GM10266 (cell line): ENCODE measurements at regions not wholly inside any gene's neighbourhood (a gene's known extent, or its start where the extent isn't known, plus 50 kb on each side); places are given as distances from the start of the nearest gene placed in this dataset.

Experiments used
- DNase-seq: peaks from one replicate; pipeline ENCODE4 v3.0.0; 2012; ENCODE audit errors: extremely low spot score
- TF ChIP-seq, protein P1 (sequence below): IDR thresholded peaks from 2 replicates; pipeline ENCODE4 v1.5.1; 2012; ENCODE audit warnings: mild to moderate bottlenecking, low read depth; ENCODE audit not compliant: control insufficient read depth, insufficient read depth; ENCODE audit errors: missing control alignments

DNA sequence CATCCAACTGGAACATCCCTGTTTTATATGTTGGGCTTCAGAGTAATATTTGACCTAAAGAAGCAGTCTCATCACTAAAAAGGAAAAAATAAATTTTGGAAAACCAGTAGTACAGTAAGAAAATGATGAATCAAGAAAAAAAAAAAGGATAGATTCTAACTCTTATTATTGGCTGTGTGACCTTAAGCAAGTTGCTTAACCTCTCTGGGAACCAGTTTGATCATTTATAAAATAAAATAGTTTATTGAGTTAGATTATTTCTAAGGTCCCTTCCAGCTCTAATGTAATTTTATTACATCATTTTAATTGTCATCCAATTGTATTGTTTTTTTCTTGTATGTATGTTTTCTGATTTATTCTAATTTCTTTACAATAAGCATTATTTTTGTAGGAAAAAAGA, 127.0 kb downstream of the PRELID2 start:
- TF ChIP-seq, protein P1, sequence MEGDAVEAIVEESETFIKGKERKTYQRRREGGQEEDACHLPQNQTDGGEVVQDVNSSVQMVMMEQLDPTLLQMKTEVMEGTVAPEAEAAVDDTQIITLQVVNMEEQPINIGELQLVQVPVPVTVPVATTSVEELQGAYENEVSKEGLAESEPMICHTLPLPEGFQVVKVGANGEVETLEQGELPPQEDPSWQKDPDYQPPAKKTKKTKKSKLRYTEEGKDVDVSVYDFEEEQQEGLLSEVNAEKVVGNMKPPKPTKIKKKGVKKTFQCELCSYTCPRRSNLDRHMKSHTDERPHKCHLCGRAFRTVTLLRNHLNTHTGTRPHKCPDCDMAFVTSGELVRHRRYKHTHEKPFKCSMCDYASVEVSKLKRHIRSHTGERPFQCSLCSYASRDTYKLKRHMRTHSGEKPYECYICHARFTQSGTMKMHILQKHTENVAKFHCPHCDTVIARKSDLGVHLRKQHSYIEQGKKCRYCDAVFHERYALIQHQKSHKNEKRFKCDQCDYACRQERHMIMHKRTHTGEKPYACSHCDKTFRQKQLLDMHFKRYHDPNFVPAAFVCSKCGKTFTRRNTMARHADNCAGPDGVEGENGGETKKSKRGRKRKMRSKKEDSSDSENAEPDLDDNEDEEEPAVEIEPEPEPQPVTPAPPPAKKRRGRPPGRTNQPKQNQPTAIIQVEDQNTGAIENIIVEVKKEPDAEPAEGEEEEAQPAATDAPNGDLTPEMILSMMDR, result no peak
- no peak for DNase-seq

DNA sequence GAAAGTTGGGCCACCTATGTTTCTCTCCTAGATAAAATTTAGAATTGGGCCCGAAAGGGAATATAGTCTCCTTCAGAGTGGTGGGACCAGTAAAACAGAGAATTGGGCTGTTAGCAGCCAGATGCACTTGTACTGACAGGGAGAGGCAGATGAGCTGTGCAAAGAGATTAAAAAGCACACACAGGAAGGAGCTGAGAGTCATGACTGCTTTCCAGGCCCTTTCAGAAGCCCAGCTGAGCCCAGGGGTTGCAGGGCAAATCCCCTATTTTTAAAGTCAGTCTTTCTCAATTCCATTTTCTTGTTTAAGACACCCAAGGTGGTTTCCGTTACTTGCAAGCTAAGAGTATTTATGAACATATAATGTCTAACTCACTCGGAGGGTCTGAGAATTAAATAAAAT, 130.4 kb downstream of the PRELID2 start:
- no peak for DNase-seq
- TF ChIP-seq, protein P1, result no peak

DNA sequence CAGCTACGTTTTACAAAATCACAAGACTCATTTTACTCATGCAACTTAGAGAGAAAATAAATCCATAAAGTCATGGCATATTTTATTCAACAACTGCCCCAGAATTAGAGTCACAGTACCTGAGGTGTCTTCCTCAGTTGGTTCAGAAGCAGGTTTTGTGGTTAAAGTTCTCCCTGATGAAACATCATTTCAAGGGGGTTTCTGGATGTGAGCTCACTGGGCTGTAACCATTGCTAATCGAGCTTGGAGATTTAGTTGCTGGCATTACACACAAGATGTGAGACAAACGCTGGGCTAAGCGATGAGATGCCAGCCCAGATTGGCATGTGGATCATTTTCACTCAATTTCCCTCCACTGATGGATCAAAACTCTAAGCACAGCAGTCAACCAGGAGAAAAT, 131.3 kb downstream of the PRELID2 start:
- TF ChIP-seq, protein P1, result no peak
- no peak for DNase-seq

DNA sequence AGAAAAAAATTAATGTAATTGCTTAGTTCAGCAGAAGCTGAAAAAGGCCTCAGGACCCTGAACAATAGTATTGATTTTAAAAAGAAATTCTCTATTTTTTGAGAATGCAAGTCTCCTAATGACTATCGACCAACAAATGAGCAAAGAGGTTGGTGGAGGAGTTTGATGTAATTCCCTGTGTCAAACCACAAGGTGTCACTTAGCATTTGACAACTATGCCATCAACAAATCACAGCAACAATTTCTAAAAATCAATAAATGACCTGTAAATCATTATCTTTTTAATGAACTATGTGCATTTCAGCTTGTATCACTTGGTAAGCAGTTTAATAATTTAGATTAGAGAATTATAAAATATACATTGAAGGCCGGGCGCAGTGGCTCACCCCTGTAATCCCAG, 133.7 kb downstream of the PRELID2 start:
- TF ChIP-seq, protein P1, result no peak
- DNase-seq, result no peak

DNA sequence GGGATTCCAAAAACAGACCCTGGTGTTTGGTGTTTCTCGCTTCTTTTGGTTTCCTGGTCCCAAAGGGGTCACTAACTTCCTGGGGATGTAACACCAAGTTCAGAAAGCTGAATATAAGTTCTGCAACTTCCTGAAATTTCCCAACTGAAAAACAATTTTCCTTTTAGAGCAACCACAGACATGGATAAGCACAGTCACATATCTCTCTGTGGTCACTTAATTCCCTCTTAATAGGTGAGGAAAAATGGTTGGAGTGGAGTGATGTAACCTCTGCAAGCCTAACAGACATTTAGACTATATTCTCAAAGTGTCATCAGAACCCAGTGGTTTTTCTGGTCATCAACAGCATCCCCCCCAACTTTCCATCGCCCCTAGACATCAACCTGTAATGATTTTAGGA, 135.3 kb downstream of the PRELID2 start:
- no peak for DNase-seq
- TF ChIP-seq, protein P1, result no peak

DNA sequence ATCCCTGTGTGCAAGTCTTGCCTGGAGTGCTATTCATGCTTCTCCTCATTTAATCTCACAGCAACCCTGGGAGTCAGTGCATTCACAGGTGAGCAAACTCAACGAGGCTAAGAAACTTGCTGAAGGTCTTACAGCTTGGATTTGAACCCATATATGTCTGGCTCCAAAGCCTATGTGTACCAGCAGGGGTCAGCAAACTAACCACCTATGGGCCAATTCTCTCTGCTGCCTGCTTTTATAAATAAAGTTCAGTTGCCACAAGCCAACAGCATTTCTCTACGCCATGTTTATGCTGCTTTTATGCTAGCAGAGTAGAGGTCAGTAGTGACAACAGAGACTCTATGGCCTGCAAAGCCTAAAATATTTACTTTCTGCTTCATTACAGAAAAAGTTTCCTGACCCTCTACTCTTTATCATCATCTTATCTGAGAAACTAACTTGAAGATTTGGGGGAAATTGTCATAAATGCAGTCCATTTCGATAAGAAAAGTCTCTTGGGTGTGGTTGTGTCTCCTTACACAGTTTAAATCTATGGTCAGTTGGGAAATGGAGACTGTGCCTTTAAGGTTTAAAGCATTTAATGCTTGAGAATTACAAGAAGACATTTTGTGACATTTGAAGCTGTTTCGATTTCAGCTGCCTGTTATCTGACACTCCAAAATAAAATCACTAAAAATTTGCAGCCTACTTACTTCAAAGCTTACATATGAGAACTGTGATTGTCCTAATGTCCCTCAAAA, 137.7 kb downstream of the PRELID2 start:
- DNase-seq, result peak; percentile 20
- TF ChIP-seq, protein P1, result peak; percentile 58

DNA sequence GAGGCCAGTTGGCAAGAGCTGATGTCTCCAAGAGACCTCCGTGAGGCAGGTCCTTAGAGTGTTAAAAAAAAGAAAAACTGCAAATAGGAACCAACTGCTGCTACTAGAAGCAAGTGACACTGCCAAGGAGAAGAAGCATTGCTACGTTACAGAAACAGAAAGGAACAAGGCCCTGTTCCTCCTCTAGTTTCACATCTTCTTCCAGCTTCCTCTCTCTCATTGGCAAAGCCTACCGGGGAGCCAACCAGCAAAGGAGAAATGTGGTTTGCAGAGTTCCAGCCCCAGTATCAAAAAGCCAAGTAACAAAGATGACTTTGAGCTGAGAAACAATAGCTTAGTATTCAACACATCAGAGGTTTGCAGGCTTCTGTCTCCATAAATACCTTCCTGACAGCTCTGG, 145.9 kb downstream of the PRELID2 start:
- DNase-seq, result no peak
- TF ChIP-seq, protein P1, result no peak
